SKM-1 treated with dmso at 0.1 percent for 144 hours (cell line): ENCODE measurements at regions not wholly inside any gene's neighbourhood (a gene's known extent, or its start where the extent isn't known, plus 50 kb on each side); places are given as distances from the start of the nearest gene placed in this dataset.
"Not testable (repeated sequence)": the region's sequence is repeated elsewhere in the genome, so short reads cannot be mapped to it uniquely, and the experiment has no call there.

Experiments
- DNase-seq: peaks from one replicate; lab custom pipeline; 2025; ENCODE audit not compliant: unreplicated experiment; lab: John Stamatoyannopoulos, UW

- peak; percentile 16 for DNase-seq
Measured at GRCh38 chr15:38002883-38003477, 68.5 kb downstream of the TMCO5A start.

GRCh38 chr15:38004218-38004861 lies 69.9 kb downstream of the TMCO5A start:
- DNase-seq = no peak

GRCh38 chr15:38005953-38006808 lies 71.7 kb downstream of the TMCO5A start:
- DNase-seq = no peak

- DNase-seq = no peak
Measured at GRCh38 chr15:38010395-38010794, 76.0 kb downstream of the TMCO5A start.

- DNase-seq = no peak
Measured at GRCh38 chr15:38012894-38013293, 78.5 kb downstream of the TMCO5A start.

GRCh38 chr15:38017721-38018120 lies 83.3 kb downstream of the TMCO5A start:
- DNase-seq = peak; percentile 16

- no peak for DNase-seq
Measured at GRCh38 chr15:38019066-38019465, 84.6 kb downstream of the TMCO5A start.

- DNase-seq = no peak
Measured at GRCh38 chr15:38021259-38021658, 86.8 kb downstream of the TMCO5A start.

- DNase-seq = no peak
Measured at GRCh38 chr15:38024293-38025091, 90.1 kb downstream of the TMCO5A start.

- DNase-seq = not testable (repeated sequence)
Measured at GRCh38 chr15:38025656-38026055, 91.2 kb downstream of the TMCO5A start.

GRCh38 chr15:38028869-38029268 lies 94.4 kb downstream of the TMCO5A start:
- DNase-seq = no peak

GRCh38 chr15:38029736-38030135 lies 95.3 kb downstream of the TMCO5A start:
- DNase-seq = no peak

GRCh38 chr15:38030609-38031008 lies 96.2 kb downstream of the TMCO5A start:
- no peak for DNase-seq

GRCh38 chr15:38035701-38036100 lies 101.3 kb downstream of the TMCO5A start:
- no peak for DNase-seq

- no peak for DNase-seq
Measured at GRCh38 chr15:38036790-38037338, 102.4 kb downstream of the TMCO5A start.

GRCh38 chr15:38038659-38039442 lies 104.4 kb downstream of the TMCO5A start:
- no peak for DNase-seq

GRCh38 chr15:38040615-38041014 lies 106.2 kb downstream of the TMCO5A start:
- no peak for DNase-seq

GRCh38 chr15:38041576-38041975 lies 107.1 kb downstream of the TMCO5A start:
- DNase-seq = no peak

- no peak for DNase-seq
Measured at GRCh38 chr15:38042211-38042610, 107.8 kb downstream of the TMCO5A start.
